GM23338 (cell line): ENCODE measurements at regions not wholly inside any gene's neighbourhood (a gene's known extent, or its start where the extent isn't known, plus 50 kb on each side); places are given as distances from the start of the nearest gene placed in this dataset.

Source experiments
- ATAC-seq: fragments of 200-7000 bp; cut with Tn5 transposase; 3 replicates; pipeline ENCODE4 v1.9.1; 2020
- DNase-seq: peaks from one replicate; pipeline ENCODE4 v3.0.0-alpha.2; 2015; ENCODE audit warnings: low spot score
- H2AFZ ChIP-seq: fragments of 200-600 bp; sonication (generic); 2 replicates; pipeline ENCODE4 v1.8.0; 2016; ENCODE audit warnings: antibody characterized with exemption, mild to moderate bottlenecking, moderate library complexity
- H3F3A ChIP-seq: fragments of 200-600 bp; sonication (generic); replicated peaks from 2 replicates; pipeline ENCODE4 v1.8.0; 2017; ENCODE audit warnings: antibody characterized with exemption, mixed run types, low read depth
- H3K27ac ChIP-seq: fragments of 200-600 bp; sonication (generic); 2 replicates; pipeline ENCODE4 v1.6.1; 2016; ENCODE audit warnings: low read depth
- H3K27me3 ChIP-seq: fragments of 200-600 bp; sonication (generic); 2 replicates; pipeline ENCODE4 v1.8.0; 2016; ENCODE audit warnings: mild to moderate bottlenecking, mixed run types, moderate library complexity; ENCODE audit not compliant: insufficient read depth
- H3K36me3 ChIP-seq: fragments of 200-600 bp; sonication (generic); 2 replicates; pipeline ENCODE4 v1.8.0; 2016; ENCODE audit warnings: mild to moderate bottlenecking; ENCODE audit not compliant: insufficient read depth
- H3K4me1 ChIP-seq: fragments of 200-600 bp; sonication (generic); 2 replicates; pipeline ENCODE4 v1.8.0; 2016; ENCODE audit warnings: mild to moderate bottlenecking, moderate library complexity; ENCODE audit not compliant: insufficient read depth
- H3K4me2 ChIP-seq: fragments of 200-600 bp; sonication (generic); 2 replicates; pipeline ENCODE4 v1.7.1; 2017; ENCODE audit warnings: mixed run types
- H3K4me3 ChIP-seq: fragments of 200-600 bp; sonication (generic); 2 replicates; pipeline ENCODE4 v1.6.1; 2016; ENCODE audit warnings: mixed run types
- H3K79me2 ChIP-seq: fragments of 200-600 bp; sonication (generic); replicated peaks from 2 replicates; pipeline ENCODE4 v1.8.0; 2017; ENCODE audit warnings: mild to moderate bottlenecking; ENCODE audit not compliant: insufficient read depth
- H3K9me2 ChIP-seq: fragments of 200-600 bp; sonication (generic); 2 replicates; pipeline ENCODE4 v1.8.0; 2017; ENCODE audit not compliant: insufficient read depth
- H4K20me1 ChIP-seq: fragments of 200-600 bp; sonication (generic); replicated peaks from 2 replicates; pipeline ENCODE4 v1.8.0; 2017; ENCODE audit warnings: mild to moderate bottlenecking; ENCODE audit not compliant: insufficient read depth
- H3K27ac Mint-ChIP-seq: 2 replicates; pipeline ENCODE4 v1.8.0; 2020; ENCODE audit warnings: inconsistent platforms, mild to moderate bottlenecking, moderate library complexity, mixed read lengths
- H3K27me3 Mint-ChIP-seq: 3 replicates; pipeline ENCODE4 v1.8.0; 2022; ENCODE audit warnings: low read depth, mild to moderate bottlenecking, moderate library complexity, mixed read lengths, inconsistent platforms; ENCODE audit not compliant: insufficient read depth, poor library complexity
- H3K36me3 Mint-ChIP-seq: 3 replicates; pipeline ENCODE4 v1.8.0; 2021; ENCODE audit warnings: low read depth, mild to moderate bottlenecking, inconsistent platforms, moderate library complexity, mixed read lengths
- H3K4me1 Mint-ChIP-seq: 3 replicates; pipeline ENCODE4 v1.8.0; 2020; ENCODE audit warnings: mild to moderate bottlenecking, inconsistent platforms, mixed read lengths
- H3K4me3 Mint-ChIP-seq: 3 replicates; pipeline ENCODE4 v1.8.0; 2021; ENCODE audit warnings: moderate library complexity, mild to moderate bottlenecking, inconsistent platforms, mixed read lengths
- H3K9me3 Mint-ChIP-seq: 3 replicates; pipeline ENCODE4 v1.8.0; 2020; ENCODE audit warnings: moderate library complexity, mild to moderate bottlenecking, inconsistent platforms, mixed read lengths
- CREB1 ChIP-seq: fragments of 250-450 bp; sonication (Bioruptor Pico); IDR thresholded peaks from 2 replicates; pipeline ENCODE4 v1.5.0; 2020; ENCODE audit warnings: low read depth, mild to moderate bottlenecking, moderate library complexity
- CTCF ChIP-seq, 2 experiments: fragments of 200-600 bp in 1 of 2; sonication (generic) in 1 of 2; conservative IDR thresholded peaks; 2 replicates each; pipeline versions ENCODE4 v1.5.1 to v1.6.1; 2016 to 2017; ENCODE audit warnings: antibody characterized with exemption in 2 of 2, low read depth in 2 of 2, mild to moderate bottlenecking in 2 of 2, moderate library complexity in 1 of 2
- EZH2phosphoT487 ChIP-seq: fragments of 200-600 bp; sonication (generic); IDR thresholded peaks from one replicate; pipeline ENCODE4 v1.8.1; 2018; ENCODE audit warnings: antibody characterized with exemption; ENCODE audit not compliant: unreplicated experiment
- NANOG ChIP-seq: IDR thresholded peaks from 2 replicates; pipeline ENCODE4 v1.6.1; 2016; ENCODE audit warnings: antibody characterized with exemption, borderline replicate concordance
- POLR2AphosphoS5 ChIP-seq: IDR thresholded peaks from 2 replicates; pipeline ENCODE4 v1.6.1; 2016; ENCODE audit warnings: antibody characterized with exemption, low read depth
- ZNF331 ChIP-seq: fragments of 250-450 bp; sonication (Bioruptor Pico); IDR thresholded peaks from 2 replicates; pipeline ENCODE4 v1.5.0; 2020; ENCODE audit warnings: low read depth, mild to moderate bottlenecking, moderate library complexity
- TF ChIP-seq, protein P1 (sequence below): fragments of 250-450 bp; sonication (Bioruptor Pico); IDR thresholded peaks from 2 replicates; pipeline ENCODE4 v1.5.0; 2020; ENCODE audit warnings: mild to moderate bottlenecking, moderate library complexity
- TF ChIP-seq, protein P2 (sequence below): IDR thresholded peaks from 2 replicates; pipeline ENCODE4 v1.6.1; 2016; ENCODE audit warnings: antibody characterized with exemption

- ATAC-seq, result no peak
These were observed 585.3 kb downstream of the EBF1 start for GRCh38 chr5:158514319-158514985.

DNA sequence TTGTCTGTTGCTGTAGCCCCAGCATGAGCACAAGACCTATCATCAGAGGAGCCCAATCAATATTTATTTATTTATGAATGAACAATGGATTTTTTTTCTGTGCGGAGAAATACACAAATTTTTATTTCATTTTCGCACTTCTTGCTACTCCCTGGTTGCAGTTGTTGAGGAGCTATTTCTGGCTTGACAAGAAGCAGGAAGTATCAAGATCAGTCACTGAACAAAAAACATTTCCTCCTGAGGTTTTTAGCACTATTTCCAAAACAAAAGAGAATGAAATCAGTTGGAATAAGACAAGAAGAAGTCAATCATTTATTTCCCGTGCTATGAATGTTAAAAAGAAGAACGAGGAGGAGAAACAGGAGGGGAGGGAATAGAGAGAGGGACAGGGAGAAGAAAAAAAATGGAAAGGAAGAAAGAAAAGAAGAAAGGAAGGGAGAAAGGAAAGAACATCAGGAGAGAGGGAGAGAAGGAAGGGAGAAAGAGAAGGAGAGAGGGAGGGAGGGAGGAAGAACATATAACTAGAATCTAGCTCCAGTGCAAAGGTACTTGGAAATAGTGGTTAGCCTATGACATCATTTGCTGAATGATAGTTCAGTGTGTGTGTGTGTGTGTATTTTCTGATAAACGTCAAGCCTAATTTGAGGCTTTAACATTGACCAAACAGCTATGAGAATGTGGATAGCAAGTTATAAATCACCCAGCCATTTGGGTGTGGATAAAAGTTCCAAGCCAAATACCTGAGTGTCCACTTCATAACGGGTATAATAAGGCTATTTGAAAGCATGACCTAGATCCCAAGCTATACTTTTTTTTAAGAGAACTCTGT lies 586.0 kb downstream of the EBF1 start:
- no peaks in the 10 kb centered on the region for H3F3A ChIP-seq
- H2AFZ ChIP-seq, result no peak overlapping the region
- no peak overlapping the region for H3K27ac Mint-ChIP-seq
- H3K4me3 ChIP-seq, result no peak overlapping the region
- DNase-seq, result no peak
- H3K79me2 ChIP-seq, result no peaks in the 10 kb centered on the region
- no peaks in the 10 kb centered on the region for H3K27me3 ChIP-seq
- no peaks in the 10 kb centered on the region for H3K27me3 Mint-ChIP-seq
- no peak overlapping the region for H3K27ac ChIP-seq
- no peaks in the 10 kb centered on the region for H3K36me3 ChIP-seq
- H3K4me1 Mint-ChIP-seq, result no peaks in the 10 kb centered on the region; the same call in 2 of the 3 replicates
- H3K9me2 ChIP-seq, result no peaks in the 10 kb centered on the region
- H3K36me3 Mint-ChIP-seq, result no peaks in the 10 kb centered on the region
- no peaks in the 10 kb centered on the region for H4K20me1 ChIP-seq
- H3K4me3 Mint-ChIP-seq, result no peak overlapping the region
- no peaks in the 10 kb centered on the region for H3K9me3 Mint-ChIP-seq
- ATAC-seq, result no peak
- H3K4me1 ChIP-seq, result no peaks in the 10 kb centered on the region
- H3K4me2 ChIP-seq, result no peak overlapping the region
- TF ChIP-seq CREB1 (CRISPR knock-in tag) (no peak), NANOG (no peak), POLR2AphosphoS5 (no peak), EZH2phosphoT487 (no peak), ZNF331 (CRISPR knock-in tag) (no peak), CTCF (conservative IDR thresholded peaks at IDR 0.05; ENCODE audit: low read depth in 2 of 2) (no peak)
- TF ChIP-seq, protein P1, sequence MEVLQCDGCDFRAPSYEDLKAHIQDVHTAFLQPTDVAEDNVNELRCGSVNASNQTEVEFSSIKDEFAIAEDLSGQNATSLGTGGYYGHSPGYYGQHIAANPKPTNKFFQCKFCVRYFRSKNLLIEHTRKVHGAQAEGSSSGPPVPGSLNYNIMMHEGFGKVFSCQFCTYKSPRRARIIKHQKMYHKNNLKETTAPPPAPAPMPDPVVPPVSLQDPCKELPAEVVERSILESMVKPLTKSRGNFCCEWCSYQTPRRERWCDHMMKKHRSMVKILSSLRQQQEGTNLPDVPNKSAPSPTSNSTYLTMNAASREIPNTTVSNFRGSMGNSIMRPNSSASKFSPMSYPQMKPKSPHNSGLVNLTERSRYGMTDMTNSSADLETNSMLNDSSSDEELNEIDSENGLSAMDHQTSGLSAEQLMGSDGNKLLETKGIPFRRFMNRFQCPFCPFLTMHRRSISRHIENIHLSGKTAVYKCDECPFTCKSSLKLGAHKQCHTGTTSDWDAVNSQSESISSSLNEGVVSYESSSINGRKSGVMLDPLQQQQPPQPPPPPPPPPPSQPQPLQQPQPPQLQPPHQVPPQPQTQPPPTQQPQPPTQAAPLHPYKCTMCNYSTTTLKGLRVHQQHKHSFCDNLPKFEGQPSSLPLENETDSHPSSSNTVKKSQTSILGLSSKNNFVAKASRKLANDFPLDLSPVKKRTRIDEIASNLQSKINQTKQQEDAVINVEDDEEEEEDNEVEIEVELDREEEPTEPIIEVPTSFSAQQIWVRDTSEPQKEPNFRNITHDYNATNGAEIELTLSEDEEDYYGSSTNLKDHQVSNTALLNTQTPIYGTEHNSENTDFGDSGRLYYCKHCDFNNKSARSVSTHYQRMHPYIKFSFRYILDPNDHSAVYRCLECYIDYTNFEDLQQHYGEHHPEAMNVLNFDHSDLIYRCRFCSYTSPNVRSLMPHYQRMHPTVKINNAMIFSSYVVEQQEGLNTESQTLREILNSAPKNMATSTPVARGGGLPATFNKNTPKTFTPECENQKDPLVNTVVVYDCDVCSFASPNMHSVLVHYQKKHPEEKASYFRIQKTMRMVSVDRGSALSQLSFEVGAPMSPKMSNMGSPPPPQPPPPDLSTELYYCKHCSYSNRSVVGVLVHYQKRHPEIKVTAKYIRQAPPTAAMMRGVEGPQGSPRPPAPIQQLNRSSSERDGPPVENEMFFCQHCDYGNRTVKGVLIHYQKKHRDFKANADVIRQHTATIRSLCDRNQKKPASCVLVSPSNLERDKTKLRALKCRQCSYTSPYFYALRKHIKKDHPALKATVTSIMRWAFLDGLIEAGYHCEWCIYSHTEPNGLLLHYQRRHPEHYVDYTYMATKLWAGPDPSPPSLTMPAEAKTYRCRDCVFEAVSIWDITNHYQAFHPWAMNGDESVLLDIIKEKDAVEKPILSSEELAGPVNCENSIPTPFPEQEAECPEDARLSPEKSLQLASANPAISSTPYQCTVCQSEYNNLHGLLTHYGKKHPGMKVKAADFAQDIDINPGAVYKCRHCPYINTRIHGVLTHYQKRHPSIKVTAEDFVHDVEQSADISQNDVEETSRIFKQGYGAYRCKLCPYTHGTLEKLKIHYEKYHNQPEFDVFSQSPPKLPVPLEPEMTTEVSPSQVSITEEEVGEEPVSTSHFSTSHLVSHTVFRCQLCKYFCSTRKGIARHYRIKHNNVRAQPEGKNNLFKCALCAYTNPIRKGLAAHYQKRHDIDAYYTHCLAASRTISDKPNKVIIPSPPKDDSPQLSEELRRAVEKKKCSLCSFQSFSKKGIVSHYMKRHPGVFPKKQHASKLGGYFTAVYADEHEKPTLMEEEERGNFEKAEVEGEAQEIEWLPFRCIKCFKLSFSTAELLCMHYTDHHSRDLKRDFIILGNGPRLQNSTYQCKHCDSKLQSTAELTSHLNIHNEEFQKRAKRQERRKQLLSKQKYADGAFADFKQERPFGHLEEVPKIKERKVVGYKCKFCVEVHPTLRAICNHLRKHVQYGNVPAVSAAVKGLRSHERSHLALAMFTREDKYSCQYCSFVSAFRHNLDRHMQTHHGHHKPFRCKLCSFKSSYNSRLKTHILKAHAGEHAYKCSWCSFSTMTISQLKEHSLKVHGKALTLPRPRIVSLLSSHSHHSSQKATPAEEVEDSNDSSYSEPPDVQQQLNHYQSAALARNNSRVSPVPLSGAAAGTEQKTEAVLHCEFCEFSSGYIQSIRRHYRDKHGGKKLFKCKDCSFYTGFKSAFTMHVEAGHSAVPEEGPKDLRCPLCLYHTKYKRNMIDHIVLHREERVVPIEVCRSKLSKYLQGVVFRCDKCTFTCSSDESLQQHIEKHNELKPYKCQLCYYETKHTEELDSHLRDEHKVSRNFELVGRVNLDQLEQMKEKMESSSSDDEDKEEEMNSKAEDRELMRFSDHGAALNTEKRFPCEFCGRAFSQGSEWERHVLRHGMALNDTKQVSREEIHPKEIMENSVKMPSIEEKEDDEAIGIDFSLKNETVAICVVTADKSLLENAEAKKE (CRISPR knock-in tag), result no peak
- TF ChIP-seq, protein P2, sequence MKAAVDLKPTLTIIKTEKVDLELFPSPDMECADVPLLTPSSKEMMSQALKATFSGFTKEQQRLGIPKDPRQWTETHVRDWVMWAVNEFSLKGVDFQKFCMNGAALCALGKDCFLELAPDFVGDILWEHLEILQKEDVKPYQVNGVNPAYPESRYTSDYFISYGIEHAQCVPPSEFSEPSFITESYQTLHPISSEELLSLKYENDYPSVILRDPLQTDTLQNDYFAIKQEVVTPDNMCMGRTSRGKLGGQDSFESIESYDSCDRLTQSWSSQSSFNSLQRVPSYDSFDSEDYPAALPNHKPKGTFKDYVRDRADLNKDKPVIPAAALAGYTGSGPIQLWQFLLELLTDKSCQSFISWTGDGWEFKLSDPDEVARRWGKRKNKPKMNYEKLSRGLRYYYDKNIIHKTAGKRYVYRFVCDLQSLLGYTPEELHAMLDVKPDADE, result no peak

More at GRCh38 chr5:158514319-158514985, 585.3 kb downstream of the EBF1 start:
- no peak overlapping the region for H3K27ac Mint-ChIP-seq
- H3F3A ChIP-seq, result no peaks in the 10 kb centered on the region
- H3K9me3 Mint-ChIP-seq, result no peaks in the 10 kb centered on the region
- no peak overlapping the region for H3K4me3 ChIP-seq
- no peaks in the 10 kb centered on the region for H3K79me2 ChIP-seq
- no peak overlapping the region for H2AFZ ChIP-seq
- no peak overlapping the region for H3K4me3 Mint-ChIP-seq
- no peaks in the 10 kb centered on the region for H3K9me2 ChIP-seq
- no peaks in the 10 kb centered on the region for H3K36me3 Mint-ChIP-seq
- no peaks in the 10 kb centered on the region for H3K4me1 ChIP-seq
- no peaks in the 10 kb centered on the region for H3K27me3 ChIP-seq
- H3K4me2 ChIP-seq, result no peak overlapping the region
- no peaks in the 10 kb centered on the region; the same call in 2 of the 3 replicates for H3K4me1 Mint-ChIP-seq
- H3K36me3 ChIP-seq, result no peaks in the 10 kb centered on the region
- TF ChIP-seq CREB1 (CRISPR knock-in tag), result no peak
- H3K27me3 Mint-ChIP-seq, result no peaks in the 10 kb centered on the region
- no peaks in the 10 kb centered on the region for H4K20me1 ChIP-seq
- no peak for DNase-seq
- no peak overlapping the region for H3K27ac ChIP-seq
